GM19351 (cell line): ENCODE measurements at regions not wholly inside any gene's neighbourhood (a gene's known extent, or its start where the extent isn't known, plus 50 kb on each side); places are given as distances from the start of the nearest gene placed in this dataset.
"Not testable (repeated sequence)": the region's sequence is repeated elsewhere in the genome, so short reads cannot be mapped to it uniquely, and the experiment has no call there.

Experiments
- ATAC-seq: cut with Tn5 transposase; IDR thresholded peaks from one replicate; pipeline ENCODE4 v1.9.1; 2021; ENCODE audit warnings: mild to moderate bottlenecking, moderate library complexity; ENCODE audit not compliant: unreplicated experiment

DNA sequence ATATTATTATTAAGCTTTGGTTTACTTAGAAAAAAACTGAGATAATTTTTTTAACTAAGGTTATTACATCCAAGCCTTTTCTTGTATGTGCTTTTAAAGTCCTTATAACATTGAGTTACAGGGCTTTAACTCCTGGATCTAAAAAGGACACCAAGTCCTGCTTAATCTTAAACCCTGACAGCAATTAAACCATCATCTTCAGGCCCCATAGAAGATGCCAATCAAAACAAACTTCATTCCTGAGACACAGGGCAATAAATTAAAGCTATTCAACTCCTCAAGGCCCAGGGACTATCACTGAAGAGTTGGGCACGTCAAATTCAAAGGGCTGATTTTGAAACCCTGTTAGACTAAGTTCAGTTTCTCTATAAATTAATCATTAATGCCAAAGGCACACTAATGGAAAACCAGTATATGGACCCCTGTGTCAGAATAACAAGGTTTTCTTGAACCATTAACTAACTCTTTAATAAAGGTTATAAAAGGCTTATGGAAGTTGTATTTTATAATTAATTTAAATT lies 1152.6 kb downstream of the NSUN3 start:
- ATAC-seq = no peak

DNA sequence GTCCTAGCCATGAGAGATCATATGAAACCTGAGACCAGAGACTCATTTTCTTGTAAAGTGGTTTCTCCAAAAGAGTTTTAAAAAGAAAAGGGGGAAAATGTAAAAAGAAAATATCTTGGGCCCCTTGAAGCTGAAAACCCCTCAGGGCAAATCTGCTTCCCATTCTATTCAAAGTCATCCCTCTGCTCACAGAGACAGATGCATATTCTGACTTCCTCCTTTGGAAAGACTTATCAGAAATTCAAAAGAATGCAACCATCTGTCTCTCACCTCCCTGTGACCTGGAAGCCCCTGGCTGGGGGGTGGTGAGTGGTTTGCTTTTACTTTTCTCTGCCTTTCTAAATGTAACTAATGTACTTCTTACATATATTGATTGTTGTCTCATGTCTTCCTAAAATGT lies 1154.8 kb downstream of the NSUN3 start:
- ATAC-seq = no peak

DNA sequence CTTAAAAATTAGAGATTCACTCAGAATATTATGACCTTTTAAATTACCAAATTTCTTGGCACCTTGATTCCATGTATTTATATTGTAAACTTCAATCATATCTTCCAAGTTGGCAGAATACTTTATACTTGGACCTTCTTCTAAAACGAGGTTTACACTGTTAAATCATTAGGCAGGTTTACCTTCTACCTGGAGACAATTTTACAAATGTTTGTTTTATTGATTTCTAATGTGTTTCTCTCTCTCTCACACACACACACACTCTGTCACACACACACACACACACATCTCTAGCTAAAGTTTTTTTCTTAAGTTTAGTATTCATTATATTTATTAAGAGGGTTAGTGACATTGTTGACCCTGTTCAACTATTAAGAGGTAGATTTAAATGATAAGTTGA lies 1155.6 kb downstream of the NSUN3 start:
- no peak for ATAC-seq

- ATAC-seq = no peak
Measured at GRCh38 chr3:95226437-95226836, 1163.6 kb downstream of the NSUN3 start.

GRCh38 chr3:95227092-95227491 lies 1164.2 kb downstream of the NSUN3 start:
- no peak for ATAC-seq

GRCh38 chr3:95228416-95228815 lies 1165.6 kb downstream of the NSUN3 start:
- ATAC-seq = no peak

DNA sequence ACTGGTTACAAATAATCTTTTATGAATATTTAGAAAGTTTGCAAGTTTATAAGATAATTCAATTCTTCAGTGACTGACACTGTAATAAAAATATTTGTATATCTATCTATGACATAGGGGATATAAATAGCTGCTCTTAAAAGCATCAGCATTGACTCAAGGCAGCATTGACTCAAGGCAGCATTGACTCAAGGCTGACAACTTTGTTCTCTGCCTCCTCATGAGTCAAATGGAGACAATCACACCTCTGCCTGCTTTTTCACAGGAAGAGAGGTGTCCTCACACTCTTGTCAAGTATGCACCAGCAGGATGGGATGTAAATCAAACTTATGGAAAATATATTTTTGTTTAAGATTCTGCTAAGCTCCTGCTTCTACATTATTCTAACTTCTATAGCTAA lies 1173.1 kb downstream of the NSUN3 start:
- no peak for ATAC-seq

- no peak for ATAC-seq
Measured at GRCh38 chr3:95237783-95238182, 1174.9 kb downstream of the NSUN3 start.

DNA sequence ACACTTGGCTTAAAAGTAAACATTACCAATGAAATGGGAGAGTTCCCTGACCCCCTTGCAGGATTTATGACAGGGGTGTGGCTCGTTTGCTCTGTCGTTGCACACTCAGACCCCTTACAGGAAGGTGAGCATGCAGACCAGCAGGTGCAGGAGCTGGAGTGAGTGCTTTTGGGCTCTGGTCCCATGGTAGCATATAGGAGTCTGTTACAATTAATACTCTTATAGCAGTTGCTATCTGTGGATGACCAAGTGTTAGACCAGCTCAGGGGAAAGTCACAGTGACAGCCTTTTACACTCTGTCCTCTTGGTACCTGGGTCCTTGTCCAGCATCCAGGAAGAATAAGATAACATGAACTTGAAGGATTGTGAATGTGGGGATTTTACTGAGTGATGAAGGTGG lies 1177.5 kb downstream of the NSUN3 start:
- no peak for ATAC-seq

DNA sequence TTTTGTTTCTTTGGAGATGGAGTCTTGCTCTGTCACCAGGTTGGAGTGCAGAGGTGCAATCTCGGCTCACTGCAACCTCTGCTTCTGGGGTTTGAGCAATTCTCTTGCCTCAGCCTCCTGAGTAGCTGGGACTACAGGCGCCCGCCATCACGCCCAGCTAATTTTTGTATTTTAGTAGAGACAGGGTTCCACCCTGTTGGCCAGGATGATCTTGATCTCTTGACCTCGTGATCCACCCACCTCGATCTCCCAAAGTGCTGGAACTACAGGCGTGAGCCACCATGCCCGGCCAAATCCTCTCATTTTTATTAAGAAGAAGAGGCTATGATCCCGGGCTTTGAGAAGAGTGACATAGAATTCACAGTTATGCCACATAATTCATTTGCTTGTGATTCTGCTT lies 1178.4 kb downstream of the NSUN3 start:
- ATAC-seq = not testable (repeated sequence)

- ATAC-seq = no peak
Measured at GRCh38 chr3:95246413-95246812, 1183.6 kb downstream of the NSUN3 start.

- ATAC-seq = no peak
Measured at GRCh38 chr3:95254061-95254460, 1191.2 kb downstream of the NSUN3 start.

DNA sequence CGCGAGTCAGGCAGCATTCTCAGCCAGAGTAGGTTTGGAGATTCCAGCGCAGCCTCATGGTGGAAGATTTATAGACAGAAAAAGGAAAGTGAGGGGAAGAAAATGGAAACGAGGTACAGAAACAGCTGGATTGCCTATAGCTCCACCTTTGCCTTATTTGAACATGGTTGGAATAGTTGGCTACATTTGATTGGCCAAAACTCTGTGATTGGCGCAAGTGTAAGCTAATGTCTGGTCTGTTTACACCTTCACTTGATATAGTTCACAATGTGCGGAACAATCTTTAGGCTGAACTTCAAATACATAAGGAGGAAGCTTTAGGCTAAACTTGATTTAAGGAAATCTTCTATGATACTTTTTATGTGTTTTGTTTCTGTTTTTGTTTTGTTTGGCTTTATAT lies 1191.9 kb downstream of the NSUN3 start:
- ATAC-seq = no peak

GRCh38 chr3:95265129-95265528 lies 1202.3 kb downstream of the NSUN3 start:
- no peak for ATAC-seq

GRCh38 chr3:95271395-95271794 lies 1208.5 kb downstream of the NSUN3 start:
- no peak for ATAC-seq

DNA sequence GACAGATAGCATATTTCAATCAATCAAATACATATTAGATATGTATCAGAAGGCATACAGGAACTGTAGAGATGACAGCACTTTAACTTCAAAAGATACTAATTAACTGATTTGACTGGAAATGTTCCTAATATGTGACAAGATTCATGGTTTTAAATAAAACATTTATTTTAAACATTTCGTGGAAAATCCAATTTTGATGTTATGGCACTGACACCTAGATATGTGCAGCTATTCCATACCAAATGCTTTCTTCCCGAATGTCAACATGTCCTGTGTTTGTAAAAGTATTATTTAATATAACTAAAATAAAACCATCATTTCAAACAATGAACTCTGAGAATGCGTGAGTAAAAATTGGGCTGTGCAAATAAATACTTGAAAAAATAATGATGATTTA lies 1209.3 kb downstream of the NSUN3 start:
- no peak for ATAC-seq

DNA sequence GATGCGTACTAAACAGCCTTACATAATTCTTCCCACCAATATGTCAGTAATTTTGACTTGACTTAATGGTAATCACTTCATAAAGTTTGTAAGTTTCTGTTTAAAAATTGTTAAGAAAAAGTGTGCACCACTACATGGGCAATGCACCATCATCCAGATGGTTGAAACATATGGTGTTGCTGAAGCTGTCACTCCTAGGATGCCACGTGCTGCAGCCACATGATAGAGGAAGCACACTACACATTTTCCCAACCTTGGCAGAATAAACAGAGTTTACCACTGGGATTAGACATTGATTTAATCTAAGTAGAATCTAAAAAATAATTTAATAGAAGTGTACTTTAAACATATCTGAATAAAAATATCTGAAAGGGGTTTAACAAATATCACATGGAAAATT lies 1209.9 kb downstream of the NSUN3 start:
- no peak for ATAC-seq

DNA sequence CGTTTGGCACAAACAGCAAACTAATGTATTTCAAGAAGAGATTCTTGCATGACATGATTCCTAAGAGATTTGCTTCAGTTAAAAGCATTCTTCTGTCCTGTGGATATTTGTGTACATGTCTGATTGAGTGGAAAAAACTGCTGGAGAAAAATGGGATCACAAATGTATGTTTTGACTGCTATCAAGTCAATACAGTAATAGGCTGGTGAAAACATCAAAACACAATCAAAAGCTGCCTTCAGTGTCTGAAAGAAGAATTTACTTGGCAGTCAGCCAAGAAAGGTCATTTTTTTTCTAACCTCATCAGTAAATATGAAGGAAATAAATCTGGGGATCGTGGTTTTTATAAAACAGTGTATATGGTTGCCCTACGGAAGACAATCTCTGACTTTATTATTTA lies 1214.8 kb downstream of the NSUN3 start:
- no peak for ATAC-seq

- ATAC-seq = no peak
Measured at GRCh38 chr3:95280711-95281352, 1218.0 kb downstream of the NSUN3 start.

GRCh38 chr3:95289295-95289694 lies 1226.4 kb downstream of the NSUN3 start:
- ATAC-seq = no peak

DNA sequence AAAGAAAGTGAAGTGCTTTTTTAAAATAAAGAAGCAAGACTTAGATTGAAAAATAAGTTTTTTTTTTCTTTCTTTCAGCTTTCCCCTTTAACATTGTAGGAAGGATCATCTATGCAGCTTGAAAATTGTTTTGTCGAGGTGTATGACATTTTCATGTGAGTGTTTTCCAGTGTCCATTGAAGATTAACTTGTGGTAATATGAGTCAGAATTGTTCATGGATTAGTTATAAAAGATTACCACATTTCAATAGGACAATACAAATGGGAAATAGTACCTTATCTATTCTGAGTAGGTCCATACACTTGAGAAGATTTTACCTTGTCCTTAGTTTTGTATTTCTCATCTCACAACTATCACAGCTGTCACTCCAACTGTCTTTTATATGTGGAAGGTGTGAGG lies 1234.7 kb downstream of the NSUN3 start:
- no peak for ATAC-seq

DNA sequence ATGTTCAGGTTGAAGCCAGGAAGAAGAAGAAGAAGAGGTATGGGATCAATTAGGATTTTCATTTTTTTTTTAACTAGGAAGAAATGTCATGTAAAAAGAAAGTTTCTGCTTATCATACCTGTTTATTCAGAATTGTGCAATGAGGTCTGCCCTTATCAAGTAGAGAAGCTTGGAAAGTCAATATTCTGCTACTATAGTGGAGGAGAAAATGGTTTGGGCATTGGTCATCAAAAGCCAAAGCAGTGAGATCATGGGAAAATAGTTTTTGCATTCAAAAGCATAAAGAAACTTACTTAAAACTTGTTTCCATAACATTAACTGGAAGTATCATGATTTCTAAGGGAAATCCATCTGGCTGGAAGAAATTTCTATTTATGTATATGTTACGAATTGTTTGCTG lies 1239.2 kb downstream of the NSUN3 start:
- no peak for ATAC-seq

DNA sequence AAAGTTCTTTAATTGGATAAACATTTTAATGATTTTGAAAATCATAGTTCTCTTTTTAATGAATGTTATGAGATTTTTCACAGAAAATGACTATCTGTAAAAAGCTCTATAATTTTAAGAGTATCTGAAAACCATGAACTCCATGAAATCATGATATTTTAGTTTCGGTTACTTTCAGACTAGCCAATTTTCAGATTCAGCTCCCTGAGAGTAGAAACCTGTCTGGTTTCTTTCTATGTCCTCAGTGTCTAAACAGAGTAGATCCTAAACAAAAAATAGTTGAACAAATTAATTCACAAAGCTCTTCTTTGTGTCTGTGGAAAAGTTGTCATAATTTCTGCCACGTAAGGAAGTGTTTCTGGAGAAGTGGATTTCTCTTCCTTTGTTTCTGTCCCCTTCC lies 1247.7 kb downstream of the NSUN3 start:
- ATAC-seq = no peak
